Lower lobe of right lung (tissue), 2 donors: ENCODE measurements at regions not wholly inside any gene's neighbourhood (a gene's known extent, or its start where the extent isn't known, plus 50 kb on each side); places are given as distances from the start of the nearest gene placed in this dataset.

Experiments used
- ATAC-seq, 2 donors: fragments of 200-7000 bp; cut with Tn5 transposase; one replicate each; pipeline ENCODE4 v1.9.1; 2020 to 2022; ENCODE audit warnings: mild to moderate bottlenecking in 2 of 2, moderate library complexity in 2 of 2
- DNase-seq: peaks from one replicate; pipeline ENCODE4 v3.0.0-alpha.2; 2020
- H3K27ac ChIP-seq: fragments of 200-600 bp; one replicate; pipeline ENCODE4 v1.8.0; 2022
- H3K27me3 ChIP-seq: fragments of 200-600 bp; one replicate; pipeline ENCODE4 v1.8.0; 2022; ENCODE audit warnings: low read depth
- H3K36me3 ChIP-seq: fragments of 200-600 bp; one replicate; pipeline ENCODE4 v1.8.0; 2022; ENCODE audit warnings: mild to moderate bottlenecking
- H3K4me1 ChIP-seq: fragments of 200-600 bp; one replicate; pipeline ENCODE4 v1.8.0; 2022
- H3K4me3 ChIP-seq: fragments of 200-600 bp; one replicate; pipeline ENCODE4 v1.8.0; 2022; ENCODE audit warnings: mild to moderate bottlenecking
- H3K9me3 ChIP-seq: fragments of 200-600 bp; one replicate; pipeline ENCODE4 v1.8.0; 2022
- CTCF ChIP-seq: fragments of 200-600 bp; IDR thresholded peaks from one replicate; pipeline ENCODE4 v1.8.0; 2022; ENCODE audit warnings: antibody characterized with exemption, mild to moderate bottlenecking
- intact Hi-C: fragments of 100-400 bp; cut with DNase I; formaldehyde crosslinking; loops from one replicate; pipeline ENCODE4 v1.11.0; 2022
- donor health status: DM: no; HTN: yes; CAD: no; lungs with severe emphysema.

GRCh38 chr10:128713874-128714570 lies 587.8 kb upstream of the MKI67 start:
- H3K36me3 ChIP-seq: no peaks in the 10 kb centered on the region
- no peaks in the 10 kb centered on the region for H3K4me1 ChIP-seq
- no peak for ATAC-seq
- H3K9me3 ChIP-seq: no peaks in the 10 kb centered on the region
- intact Hi-C loops: no loop called here
- DNase-seq: no peak
- no peak overlapping the region for H3K27ac ChIP-seq
- peaks cover 18% of the 10 kb centered on the region for H3K27me3 ChIP-seq
- no peak for TF ChIP-seq CTCF
- no peak overlapping the region for H3K4me3 ChIP-seq

- H3K4me1 ChIP-seq: no peaks in the 10 kb centered on the region
- peaks cover 14% of the 10 kb centered on the region for H3K27me3 ChIP-seq
- intact Hi-C loops: no loop called here
- ATAC-seq (no peak), DNase-seq (no peak)
- no peaks in the 10 kb centered on the region for H3K36me3 ChIP-seq
- H3K27ac ChIP-seq: no peak overlapping the region
- TF ChIP-seq CTCF: no peak
- no peak overlapping the region for H3K4me3 ChIP-seq
- no peaks in the 10 kb centered on the region for H3K9me3 ChIP-seq
Measured at GRCh38 chr10:128714644-128715415, 588.6 kb upstream of the MKI67 start.

- ATAC-seq (no peak), DNase-seq (no peak)
- no peak for TF ChIP-seq CTCF
- Histone ChIP-seq H3K4me1 (no peaks in the 10 kb centered on the region), H3K9me3 (no peaks in the 10 kb centered on the region), H3K36me3 (no peaks in the 10 kb centered on the region), H3K27me3 (peaks cover under 1% of the 10 kb centered on the region), H3K27ac (no peak overlapping the region), H3K4me3 (no peak overlapping the region)
- intact Hi-C loops: no loop called here
Measured at GRCh38 chr10:128716181-128716580, 590.0 kb upstream of the MKI67 start.

GRCh38 chr10:128721963-128722445 lies 595.8 kb upstream of the MKI67 start:
- ATAC-seq (no peak), DNase-seq (no peak)
- Histone ChIP-seq H3K9me3 (no peaks in the 10 kb centered on the region), H3K36me3 (no peaks in the 10 kb centered on the region), H3K27me3 (no peaks in the 10 kb centered on the region), H3K27ac (no peak overlapping the region), H3K4me1 (no peaks in the 10 kb centered on the region), H3K4me3 (no peak overlapping the region)
- intact Hi-C loops: no loop called here
- TF ChIP-seq CTCF: no peak

- H3K27me3 ChIP-seq: no peaks in the 10 kb centered on the region
- H3K9me3 ChIP-seq: no peaks in the 10 kb centered on the region
- intact Hi-C loops: no loop called here
- no peak overlapping the region for H3K4me3 ChIP-seq
- DNase-seq (no peak), ATAC-seq (no peak)
- no peaks in the 10 kb centered on the region for H3K36me3 ChIP-seq
- no peak for TF ChIP-seq CTCF
- no peak overlapping the region for H3K27ac ChIP-seq
- H3K4me1 ChIP-seq: no peaks in the 10 kb centered on the region
Measured at GRCh38 chr10:128722947-128723346, 596.7 kb upstream of the MKI67 start.
